ENCODE measurements at regions not wholly inside any gene's neighbourhood (a gene's known extent, or its start where the extent isn't known, plus 50 kb on each side); places are given as distances from the start of the nearest gene placed in this dataset.

DNA sequence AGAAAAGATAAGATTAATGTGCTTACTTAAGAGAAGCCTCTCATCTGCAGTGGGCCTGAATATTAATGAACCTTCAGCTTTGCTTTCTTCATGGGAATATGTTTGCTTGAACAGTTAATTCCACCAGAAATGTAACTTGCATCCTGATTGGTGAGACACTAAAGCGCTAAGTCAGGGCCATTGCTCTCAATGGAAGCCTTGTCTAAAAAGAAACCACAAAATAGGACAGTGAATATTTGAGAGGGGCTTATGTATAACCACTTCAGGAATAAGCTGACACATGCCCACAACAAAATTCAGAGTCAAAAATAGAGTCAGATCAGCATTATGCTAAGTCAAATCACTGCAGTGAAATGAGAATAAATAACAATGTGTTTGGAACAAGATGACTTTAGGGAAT is 1125.8 kb downstream of the STIM2 start:
- DNase-seq (ENCODE audit: extremely low spot score): no peak
- POLR2A ChIA-PET: no interaction called here
- CTCF ChIA-PET: no interaction called here
- TF ChIP-seq ZNF384 (IDR thresholded peaks at IDR 0.05) (no peak), L3MBTL2 (conservative IDR thresholded peaks at IDR 0.05) (no peak), ARNT (IDR thresholded peaks at IDR 0.05) (no peak), ELF4 (IDR thresholded peaks at IDR 0.05) (no peak), NFRKB (IDR thresholded peaks at IDR 0.05) (no peak), HDGF (IDR thresholded peaks at IDR 0.05; ENCODE audit: borderline replicate concordance) (no peak), FOXK2 (IDR thresholded peaks at IDR 0.05) (no peak), SUZ12 (IDR thresholded peaks at IDR 0.05) (no peak)
- TF ChIP-seq, protein P1, sequence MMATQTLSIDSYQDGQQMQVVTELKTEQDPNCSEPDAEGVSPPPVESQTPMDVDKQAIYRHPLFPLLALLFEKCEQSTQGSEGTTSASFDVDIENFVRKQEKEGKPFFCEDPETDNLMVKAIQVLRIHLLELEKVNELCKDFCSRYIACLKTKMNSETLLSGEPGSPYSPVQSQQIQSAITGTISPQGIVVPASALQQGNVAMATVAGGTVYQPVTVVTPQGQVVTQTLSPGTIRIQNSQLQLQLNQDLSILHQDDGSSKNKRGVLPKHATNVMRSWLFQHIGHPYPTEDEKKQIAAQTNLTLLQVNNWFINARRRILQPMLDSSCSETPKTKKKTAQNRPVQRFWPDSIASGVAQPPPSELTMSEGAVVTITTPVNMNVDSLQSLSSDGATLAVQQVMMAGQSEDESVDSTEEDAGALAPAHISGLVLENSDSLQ (IDR thresholded peaks at IDR 0.05): no peak

DNA sequence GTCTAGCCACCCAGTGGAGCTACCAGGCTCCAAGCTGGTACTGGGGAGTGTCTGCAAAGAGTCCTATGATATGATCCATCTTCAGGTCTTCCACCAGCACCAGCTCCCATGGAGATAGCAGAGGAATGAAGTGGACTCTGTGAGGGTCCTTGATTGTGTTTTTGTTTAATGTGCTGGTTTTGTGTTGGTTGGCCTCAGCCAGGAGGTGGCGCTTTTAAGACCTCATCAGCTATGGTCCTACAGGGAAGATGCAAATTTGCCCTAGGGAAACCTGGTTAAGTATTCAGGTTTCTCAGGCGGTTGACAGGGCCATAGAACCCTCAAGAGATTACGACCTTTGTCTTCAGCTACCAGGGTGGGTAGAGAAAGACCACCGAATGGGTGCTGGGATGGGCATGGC is 1141.1 kb downstream of the STIM2 start:
- ChIA-PET CTCF (interaction anchor here (0.5 kb wide), 1 partner anchor 39 kb away, joined by 3 read pairs; no protein-coding TSS in a partner anchor), POLR2A (no interaction called here)
- no peak for DNase-seq (ENCODE audit: extremely low spot score)
- no peak for TF ChIP-seq FOXM1 (IDR thresholded peaks at IDR 0.05; ENCODE audit: borderline replicate concordance)
- no peak for TF ChIP-seq L3MBTL2 (conservative IDR thresholded peaks at IDR 0.05)
- no peak for TF ChIP-seq BHLHE40 (IDR thresholded peaks at IDR 0.05; ENCODE audit: borderline replicate concordance)
- TF ChIP-seq ZNF384 (IDR thresholded peaks at IDR 0.05): no peak
- no peak for TF ChIP-seq ARNT (IDR thresholded peaks at IDR 0.05)
- TF ChIP-seq, protein P1 (IDR thresholded peaks at IDR 0.05): no peak
- no peak for TF ChIP-seq SUZ12 (IDR thresholded peaks at IDR 0.05)

DNA sequence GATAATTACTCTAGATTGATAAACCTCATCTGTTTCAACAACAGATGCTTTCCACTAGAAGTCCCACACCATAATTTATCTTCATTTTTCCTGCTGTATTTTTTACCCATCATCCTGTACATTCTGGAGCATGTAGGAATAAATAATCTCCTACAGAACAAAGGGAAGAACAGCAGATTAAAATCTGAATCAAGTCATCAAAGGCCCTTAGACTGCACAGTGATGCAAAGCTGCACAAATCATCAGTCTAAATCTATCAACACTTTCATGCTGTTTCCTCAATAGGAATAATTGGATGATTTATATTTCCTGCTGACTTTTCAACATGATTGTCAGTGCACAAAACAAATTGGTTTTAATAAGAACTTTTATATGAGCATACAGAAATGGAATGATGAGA is 1143.9 kb downstream of the STIM2 start:
- DNase-seq (ENCODE audit: extremely low spot score): no peak
- POLR2A ChIA-PET: no interaction called here
- CTCF ChIA-PET: no interaction called here
- no peak for TF ChIP-seq BHLHE40 (IDR thresholded peaks at IDR 0.05; ENCODE audit: borderline replicate concordance)
- TF ChIP-seq FOXM1 (IDR thresholded peaks at IDR 0.05; ENCODE audit: borderline replicate concordance): no peak
- TF ChIP-seq LEF1 (IDR thresholded peaks at IDR 0.05; ENCODE audit: borderline replicate concordance): no peak
- no peak for TF ChIP-seq HDGF (IDR thresholded peaks at IDR 0.05; ENCODE audit: borderline replicate concordance)
- no peak for TF ChIP-seq NFRKB (IDR thresholded peaks at IDR 0.05)
- no peak for TF ChIP-seq FOXK2 (IDR thresholded peaks at IDR 0.05)
- no peak for TF ChIP-seq SP1 (IDR thresholded peaks at IDR 0.05)
- no peak for TF ChIP-seq ZNF384 (IDR thresholded peaks at IDR 0.05)

DNA sequence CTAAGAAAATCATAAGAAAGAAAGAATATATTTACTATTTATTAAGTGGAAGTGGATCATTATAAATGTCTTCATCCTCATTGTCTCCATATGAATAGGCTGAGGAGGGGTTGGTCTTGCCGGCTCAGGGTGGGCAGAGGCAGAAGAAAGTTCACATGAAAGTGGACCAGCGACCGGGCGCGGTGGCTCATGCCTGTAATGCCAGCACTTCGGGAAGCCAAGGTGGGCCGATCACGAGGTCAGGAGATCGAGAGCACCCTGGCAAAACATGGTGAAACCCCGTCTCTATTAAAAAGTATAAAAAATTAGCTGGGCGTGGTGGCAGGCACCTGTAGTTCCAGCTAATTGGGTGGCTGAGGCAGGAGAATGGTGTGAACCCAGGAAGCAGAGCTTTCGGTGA is 1145.4 kb downstream of the STIM2 start:
- ChIA-PET POLR2A (no interaction called here), CTCF (no interaction called here)
- DNase-seq (ENCODE audit: extremely low spot score): no peak
- TF ChIP-seq CTBP1 (IDR thresholded peaks at IDR 0.05; ENCODE audit: borderline replicate concordance) (no peak), ELF4 (IDR thresholded peaks at IDR 0.05) (no peak), TARDBP (IDR thresholded peaks at IDR 0.05) (no peak), BHLHE40 (IDR thresholded peaks at IDR 0.05; ENCODE audit: borderline replicate concordance) (no peak), FOXM1 (IDR thresholded peaks at IDR 0.05; ENCODE audit: borderline replicate concordance) (no peak)

DNA sequence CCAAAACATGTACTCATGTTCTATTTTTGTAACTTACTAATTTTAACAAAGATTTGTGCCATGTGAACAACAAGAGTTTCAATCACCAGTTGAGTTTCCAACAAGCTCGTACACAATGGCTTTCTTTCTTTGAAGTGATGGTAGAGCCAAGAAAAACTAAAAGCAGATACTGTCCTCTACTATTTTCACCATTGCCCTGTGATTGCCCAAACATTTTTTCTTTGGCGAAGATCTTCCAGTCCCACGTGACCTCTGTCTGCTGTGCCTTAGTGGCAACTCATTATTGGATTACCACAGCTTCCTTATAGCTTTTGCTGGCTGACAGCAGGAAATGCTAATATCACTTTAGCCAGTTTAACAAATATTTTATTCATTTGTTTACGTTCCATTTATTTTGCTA is 1147.1 kb downstream of the STIM2 start:
- ChIA-PET CTCF (no interaction called here), POLR2A (no interaction called here)
- no peak for DNase-seq (ENCODE audit: extremely low spot score)
- TF ChIP-seq NFRKB (IDR thresholded peaks at IDR 0.05) (no peak), ELF4 (IDR thresholded peaks at IDR 0.05) (no peak), CTBP1 (IDR thresholded peaks at IDR 0.05; ENCODE audit: borderline replicate concordance) (no peak), LEF1 (IDR thresholded peaks at IDR 0.05; ENCODE audit: borderline replicate concordance) (no peak), ARNT (IDR thresholded peaks at IDR 0.05) (no peak), FOXM1 (IDR thresholded peaks at IDR 0.05; ENCODE audit: borderline replicate concordance) (no peak), TARDBP (IDR thresholded peaks at IDR 0.05) (no peak), SP1 (IDR thresholded peaks at IDR 0.05) (no peak), HDGF (IDR thresholded peaks at IDR 0.05; ENCODE audit: borderline replicate concordance) (no peak), SUZ12 (IDR thresholded peaks at IDR 0.05) (no peak), BHLHE40 (IDR thresholded peaks at IDR 0.05; ENCODE audit: borderline replicate concordance) (no peak), ZNF384 (IDR thresholded peaks at IDR 0.05) (no peak), L3MBTL2 (conservative IDR thresholded peaks at IDR 0.05) (no peak), FOXA1 (IDR thresholded peaks at IDR 0.05) (no peak), FOXK2 (IDR thresholded peaks at IDR 0.05) (no peak)
- TF ChIP-seq, protein P1 (IDR thresholded peaks at IDR 0.05): no peak

DNA sequence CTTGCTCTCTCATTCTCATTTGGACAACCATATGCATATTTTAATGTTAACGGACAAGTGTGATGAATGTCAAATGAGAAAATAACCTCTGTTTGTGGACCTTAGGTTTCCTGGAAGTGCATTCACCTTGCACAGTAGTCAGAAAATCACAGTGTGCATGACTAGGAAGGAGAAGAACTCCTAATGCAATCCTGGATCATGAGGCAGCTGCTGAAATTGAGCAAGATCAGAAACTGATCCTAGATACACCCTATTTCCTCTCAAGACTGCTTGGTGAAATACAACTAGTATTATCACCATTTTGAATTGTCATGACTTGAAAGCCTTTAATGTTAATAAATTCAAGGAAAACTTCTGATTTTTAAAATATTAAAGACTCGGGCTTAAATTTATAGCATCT is 1148.9 kb downstream of the STIM2 start:
- no peak for DNase-seq (ENCODE audit: extremely low spot score)
- POLR2A ChIA-PET: no interaction called here
- TF ChIP-seq HDGF (IDR thresholded peaks at IDR 0.05; ENCODE audit: borderline replicate concordance) (no peak), FOXK2 (IDR thresholded peaks at IDR 0.05) (no peak), SUZ12 (IDR thresholded peaks at IDR 0.05) (no peak), LEF1 (IDR thresholded peaks at IDR 0.05; ENCODE audit: borderline replicate concordance) (no peak), CTBP1 (IDR thresholded peaks at IDR 0.05; ENCODE audit: borderline replicate concordance) (no peak), FOXM1 (IDR thresholded peaks at IDR 0.05; ENCODE audit: borderline replicate concordance) (no peak)
- CTCF ChIA-PET: no interaction called here

DNA sequence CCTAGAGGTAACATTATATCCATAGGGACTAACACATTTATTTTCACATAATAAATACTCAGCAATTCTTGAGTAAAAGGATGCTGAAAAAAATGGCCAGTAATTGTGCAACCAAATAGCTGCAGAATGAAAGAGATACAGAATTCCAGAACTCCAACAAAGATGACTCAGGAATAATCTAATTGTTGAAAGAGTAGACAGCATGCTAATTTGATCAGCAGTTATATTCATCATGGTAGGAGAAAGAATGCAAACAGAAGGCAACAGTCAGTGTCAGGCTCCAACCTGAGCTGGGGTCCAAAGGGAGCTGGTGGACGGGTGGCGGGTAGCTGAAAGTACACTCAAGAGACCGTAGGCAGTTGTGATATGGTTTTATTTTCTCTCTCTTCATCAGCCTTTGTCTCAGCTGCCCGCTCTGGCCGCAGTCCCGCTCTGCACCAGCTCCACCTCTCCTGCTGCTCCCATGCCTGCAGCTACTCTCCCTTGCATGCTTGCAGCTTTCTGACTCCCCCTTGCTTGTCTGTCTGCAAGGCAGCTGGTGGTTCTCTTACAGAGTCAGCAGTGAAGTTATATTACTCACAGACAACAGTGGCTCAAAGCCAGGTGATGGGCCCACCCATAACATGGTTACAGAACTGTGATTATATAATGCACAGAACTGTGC is 1150.1 kb downstream of the STIM2 start:
- ChIA-PET CTCF (no interaction called here), POLR2A (no interaction called here)
- no peak for DNase-seq (ENCODE audit: extremely low spot score)
- TF ChIP-seq SP1 (IDR thresholded peaks at IDR 0.05) (no peak), ELF4 (IDR thresholded peaks at IDR 0.05) (no peak), ZNF384 (IDR thresholded peaks at IDR 0.05) (no peak), FOXM1 (IDR thresholded peaks at IDR 0.05; ENCODE audit: borderline replicate concordance) (no peak), LEF1 (IDR thresholded peaks at IDR 0.05; ENCODE audit: borderline replicate concordance) (no peak), NFRKB (IDR thresholded peaks at IDR 0.05) (no peak), ARNT (IDR thresholded peaks at IDR 0.05) (no peak), HDGF (IDR thresholded peaks at IDR 0.05; ENCODE audit: borderline replicate concordance) (no peak), FOXK2 (IDR thresholded peaks at IDR 0.05) (no peak), FOXA1 (IDR thresholded peaks at IDR 0.05) (no peak), BHLHE40 (IDR thresholded peaks at IDR 0.05; ENCODE audit: borderline replicate concordance) (no peak), SUZ12 (IDR thresholded peaks at IDR 0.05) (no peak), CTBP1 (IDR thresholded peaks at IDR 0.05; ENCODE audit: borderline replicate concordance) (no peak), L3MBTL2 (conservative IDR thresholded peaks at IDR 0.05) (no peak)
- TF ChIP-seq, protein P1 (IDR thresholded peaks at IDR 0.05): no peak

Data from HEK293T (cell line).